ENCODE measurements at regions not wholly inside any gene's neighbourhood (a gene's known extent, or its start where the extent isn't known, plus 50 kb on each side); places are given as distances from the start of the nearest gene placed in this dataset.

DNA sequence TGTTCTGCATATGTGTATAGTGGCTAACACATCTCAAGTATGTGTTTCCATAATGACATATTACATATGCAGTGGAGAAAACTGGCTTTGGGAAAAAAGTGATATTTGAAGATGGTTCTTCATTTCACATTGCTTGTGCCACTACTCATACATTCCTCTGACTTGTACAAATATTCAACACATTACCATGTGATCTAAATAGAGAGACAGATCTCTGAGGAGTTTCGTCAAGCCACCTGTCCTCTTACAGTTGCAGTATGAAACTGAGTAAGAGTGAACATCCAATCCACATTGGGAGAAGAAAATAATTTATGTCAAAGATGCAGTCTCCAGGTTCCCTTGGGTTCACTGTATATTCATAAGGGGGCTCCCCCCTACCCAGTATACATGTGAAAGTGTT, 123.9 kb downstream of the KDR start:
- TF ChIP-seq, protein P1, sequence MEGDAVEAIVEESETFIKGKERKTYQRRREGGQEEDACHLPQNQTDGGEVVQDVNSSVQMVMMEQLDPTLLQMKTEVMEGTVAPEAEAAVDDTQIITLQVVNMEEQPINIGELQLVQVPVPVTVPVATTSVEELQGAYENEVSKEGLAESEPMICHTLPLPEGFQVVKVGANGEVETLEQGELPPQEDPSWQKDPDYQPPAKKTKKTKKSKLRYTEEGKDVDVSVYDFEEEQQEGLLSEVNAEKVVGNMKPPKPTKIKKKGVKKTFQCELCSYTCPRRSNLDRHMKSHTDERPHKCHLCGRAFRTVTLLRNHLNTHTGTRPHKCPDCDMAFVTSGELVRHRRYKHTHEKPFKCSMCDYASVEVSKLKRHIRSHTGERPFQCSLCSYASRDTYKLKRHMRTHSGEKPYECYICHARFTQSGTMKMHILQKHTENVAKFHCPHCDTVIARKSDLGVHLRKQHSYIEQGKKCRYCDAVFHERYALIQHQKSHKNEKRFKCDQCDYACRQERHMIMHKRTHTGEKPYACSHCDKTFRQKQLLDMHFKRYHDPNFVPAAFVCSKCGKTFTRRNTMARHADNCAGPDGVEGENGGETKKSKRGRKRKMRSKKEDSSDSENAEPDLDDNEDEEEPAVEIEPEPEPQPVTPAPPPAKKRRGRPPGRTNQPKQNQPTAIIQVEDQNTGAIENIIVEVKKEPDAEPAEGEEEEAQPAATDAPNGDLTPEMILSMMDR (IDR thresholded peaks at IDR 0.05; ENCODE audit: borderline replicate concordance, extremely low read depth, low read length, poor library complexity, severe bottlenecking) = no peak
- TF ChIP-seq EZH2 (IDR thresholded peaks at IDR 0.05; ENCODE audit: borderline replicate concordance, low read depth, low read length, severe bottlenecking) = no peak
